ENCODE measurements at regions not wholly inside any gene's neighbourhood (a gene's known extent, or its start where the extent isn't known, plus 50 kb on each side); places are given as distances from the start of the nearest gene placed in this dataset.

DNA sequence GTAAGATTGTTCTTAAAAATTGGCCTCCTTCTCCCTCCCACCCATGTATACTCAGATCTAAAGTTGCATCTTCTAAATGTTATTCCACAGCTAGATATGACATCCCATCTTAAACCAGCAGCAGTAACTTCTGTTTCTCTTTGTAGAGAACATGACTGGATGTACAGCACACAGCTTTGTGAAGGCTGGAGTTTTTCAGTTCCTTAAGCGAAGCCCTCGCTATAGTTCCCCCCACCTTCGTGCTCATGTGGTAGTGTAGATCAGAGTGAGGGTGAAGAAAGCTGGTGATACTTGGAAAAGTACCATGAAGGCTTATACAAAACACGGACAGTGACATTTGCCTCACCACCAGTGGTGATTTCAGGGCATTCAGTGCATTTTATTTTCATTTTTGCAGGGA is 137.5 kb downstream of the MAT2B start:
- Mint-ChIP-seq H3K4me1 (no peaks in the 10 kb centered on the region), H3K4me3 (no peak overlapping the region), H3K27me3 (peaks cover 0 to under 1% of the 10 kb centered on the region in 2 donors), H3K36me3 (no peaks in the 10 kb centered on the region), H3K27ac (no peak overlapping the region), H3K9me3 (peaks cover 0 to 5% (median under 1%) of the 10 kb centered on the region in 8 donors)
- no peak overlapping the region for H3K4me3 ChIP-seq (ENCODE audit: low read length in 2 of 2)
- no peak for DNase-seq
- H3K27ac ChIP-seq (ENCODE audit: low read depth, low read length) = no peak overlapping the region
- intact Hi-C loops (cut with micrococcal nuclease) = no loop called here
- H3K36me3 ChIP-seq (ENCODE audit: insufficient read depth, low read length) = no peaks in the 10 kb centered on the region
- POLR2A ChIA-PET (ENCODE audit: partially characterized antibody) = no interaction called here
- no peaks in the 10 kb centered on the region for H3K27me3 ChIP-seq (ENCODE audit: insufficient read depth, low read length)
- no peaks in the 10 kb centered on the region for H3K9me3 ChIP-seq (ENCODE audit: control insufficient read depth in 1 of 2, low read length in 2 of 2)
- CTCF ChIA-PET (ENCODE audit: partially characterized antibody) = no interaction called here
- no peaks in the 10 kb centered on the region for H3K4me1 ChIP-seq (ENCODE audit: insufficient read depth, low read length)

DNA sequence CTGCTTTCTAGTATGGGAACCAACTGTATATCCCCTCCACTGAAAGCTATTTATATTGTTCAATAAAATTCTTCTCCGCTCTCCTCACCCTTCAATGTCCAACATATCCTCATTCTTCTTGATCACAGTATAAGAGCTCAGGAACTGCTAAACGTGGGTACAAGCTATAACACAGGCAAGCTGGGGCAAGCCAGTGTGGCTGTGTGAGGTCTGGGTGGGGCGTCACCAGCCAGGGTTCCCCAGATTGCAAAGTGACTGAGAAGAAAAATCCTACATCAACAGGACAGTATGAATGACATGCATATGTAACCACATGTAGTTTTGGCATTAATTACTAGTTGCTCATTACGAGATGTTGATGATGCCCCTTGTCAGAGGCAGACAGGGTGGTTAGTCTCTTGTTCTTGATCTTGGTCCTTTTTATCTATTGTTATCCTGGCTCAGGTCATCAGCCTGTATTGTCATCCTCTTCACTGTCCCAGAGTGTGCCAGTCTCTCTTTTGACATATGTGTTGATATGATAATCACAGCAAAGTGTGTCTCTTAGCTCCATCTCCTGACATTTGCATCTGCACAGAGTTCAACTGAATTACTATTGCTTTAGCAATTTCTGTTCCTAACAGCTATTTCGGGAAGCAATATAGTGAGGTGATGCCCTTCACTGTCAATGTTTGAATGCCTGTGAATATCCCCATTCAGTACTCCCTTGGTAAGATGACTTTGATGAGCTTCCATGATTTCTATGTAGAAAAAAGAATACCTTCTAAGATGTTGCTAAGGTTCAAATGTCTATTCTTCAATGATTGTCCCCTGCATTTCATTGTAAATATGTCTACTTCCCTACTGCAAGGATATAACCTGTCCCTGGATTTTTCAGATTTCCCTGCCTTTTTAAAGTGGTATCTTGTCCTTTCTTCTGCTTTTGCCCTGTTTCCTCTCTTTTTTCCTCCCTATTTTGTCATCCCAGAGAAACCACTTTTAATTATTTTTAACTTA is 140.3 kb downstream of the MAT2B start:
- Mint-ChIP-seq H3K36me3 (no peaks in the 10 kb centered on the region), H3K4me3 (no peak overlapping the region), H3K27me3 (no peaks in the 10 kb centered on the region), H3K27ac (no peak overlapping the region), H3K4me1 (no peaks in the 10 kb centered on the region), H3K9me3 (peaks cover 0 to 2% (median 0%) of the 10 kb centered on the region in 8 donors)
- intact Hi-C loops (cut with micrococcal nuclease) = no loop called here
- H3K9me3 ChIP-seq (ENCODE audit: control insufficient read depth in 1 of 2, low read length in 2 of 2) = no peaks in the 10 kb centered on the region
- no peak overlapping the region for H3K27ac ChIP-seq (ENCODE audit: low read depth, low read length)
- no peaks in the 10 kb centered on the region for H3K27me3 ChIP-seq (ENCODE audit: insufficient read depth, low read length)
- ChIA-PET CTCF (ENCODE audit: partially characterized antibody) (interaction anchor here (1.5 kb wide), 1 partner anchor 11 kb away, joined by 3 read pairs; no protein-coding TSS in a partner anchor), POLR2A (ENCODE audit: partially characterized antibody) (no interaction called here)
- no peaks in the 10 kb centered on the region for H3K36me3 ChIP-seq (ENCODE audit: insufficient read depth, low read length)
- DNase-seq = no peak
- no peaks in the 10 kb centered on the region for H3K4me1 ChIP-seq (ENCODE audit: insufficient read depth, low read length)
- no peak overlapping the region for H3K4me3 ChIP-seq (ENCODE audit: low read length in 2 of 2)

GRCh38 chr5:163649514-163649913 is 144.1 kb downstream of the MAT2B start:
- H3K9me3 ChIP-seq (ENCODE audit: control insufficient read depth in 1 of 2, low read length in 2 of 2) = no peaks in the 10 kb centered on the region
- DNase-seq = no peak
- H3K4me3 Mint-ChIP-seq = no peak overlapping the region
- H3K27me3 Mint-ChIP-seq = no peaks in the 10 kb centered on the region
- no peaks in the 10 kb centered on the region for H3K27me3 ChIP-seq (ENCODE audit: insufficient read depth, low read length)
- no peaks in the 10 kb centered on the region for H3K4me1 Mint-ChIP-seq
- ChIA-PET CTCF (ENCODE audit: partially characterized antibody) (no interaction called here), POLR2A (ENCODE audit: partially characterized antibody) (no interaction called here)
- intact Hi-C loops (cut with micrococcal nuclease) = no loop called here
- H3K4me3 ChIP-seq (ENCODE audit: low read length in 2 of 2) = no peak overlapping the region
- no peaks in the 10 kb centered on the region for H3K36me3 Mint-ChIP-seq
- no peaks in the 10 kb centered on the region for H3K36me3 ChIP-seq (ENCODE audit: insufficient read depth, low read length)
- no peak overlapping the region for H3K27ac Mint-ChIP-seq
- peaks cover 0 to 6% (median 3%) of the 10 kb centered on the region in 8 donors for H3K9me3 Mint-ChIP-seq
- no peaks in the 10 kb centered on the region for H3K4me1 ChIP-seq (ENCODE audit: insufficient read depth, low read length)
- H3K27ac ChIP-seq (ENCODE audit: low read depth, low read length) = no peak overlapping the region

- no peak overlapping the region for H3K4me3 Mint-ChIP-seq
- POLR2A ChIA-PET (ENCODE audit: partially characterized antibody) = no interaction called here
- Histone ChIP-seq H3K4me1 (ENCODE audit: insufficient read depth, low read length) (no peaks in the 10 kb centered on the region), H3K36me3 (ENCODE audit: insufficient read depth, low read length) (no peaks in the 10 kb centered on the region), H3K4me3 (ENCODE audit: low read length in 2 of 2) (no peak overlapping the region), H3K27ac (ENCODE audit: low read depth, low read length) (no peak overlapping the region), H3K9me3 (ENCODE audit: control insufficient read depth in 1 of 2, low read length in 2 of 2) (no peaks in the 10 kb centered on the region), H3K27me3 (ENCODE audit: insufficient read depth, low read length) (no peaks in the 10 kb centered on the region)
- no peak for DNase-seq
- intact Hi-C loops (cut with micrococcal nuclease) = no loop called here
- H3K36me3 Mint-ChIP-seq = no peaks in the 10 kb centered on the region
- H3K4me1 Mint-ChIP-seq = no peaks in the 10 kb centered on the region
- CTCF ChIA-PET (ENCODE audit: partially characterized antibody) = no interaction called here
- H3K9me3 Mint-ChIP-seq = peaks cover 0 to 10% (median 8%) of the 10 kb centered on the region in 8 donors
- H3K27me3 Mint-ChIP-seq = no peaks in the 10 kb centered on the region
- H3K27ac Mint-ChIP-seq = no peak overlapping the region
Measured at GRCh38 chr5:163653526-163653925, 148.1 kb downstream of the MAT2B start.

GRCh38 chr5:163658702-163659567 is 153.5 kb downstream of the MAT2B start:
- intact Hi-C loops (cut with micrococcal nuclease) = no loop called here
- no peaks in the 10 kb centered on the region for H3K36me3 ChIP-seq (ENCODE audit: insufficient read depth, low read length)
- no peak overlapping the region for H3K27ac ChIP-seq (ENCODE audit: low read depth, low read length)
- H3K36me3 Mint-ChIP-seq = no peaks in the 10 kb centered on the region
- POLR2A ChIA-PET (ENCODE audit: partially characterized antibody) = no interaction called here
- no peak overlapping the region for H3K27ac Mint-ChIP-seq
- no peak overlapping the region for H3K4me3 ChIP-seq (ENCODE audit: low read length in 2 of 2)
- CTCF ChIA-PET (ENCODE audit: partially characterized antibody) = no interaction called here
- peaks cover 0 to 1% of the 10 kb centered on the region in 2 donors for H3K27me3 Mint-ChIP-seq
- no peaks in the 10 kb centered on the region for H3K4me1 Mint-ChIP-seq
- no peaks in the 10 kb centered on the region for H3K4me1 ChIP-seq (ENCODE audit: insufficient read depth, low read length)
- H3K9me3 ChIP-seq (ENCODE audit: control insufficient read depth in 1 of 2, low read length in 2 of 2) = no peaks in the 10 kb centered on the region
- H3K27me3 ChIP-seq (ENCODE audit: insufficient read depth, low read length) = no peaks in the 10 kb centered on the region
- no peak for DNase-seq
- peaks cover 0 to 10% (median 6%) of the 10 kb centered on the region in 8 donors for H3K9me3 Mint-ChIP-seq
- no peak overlapping the region for H3K4me3 Mint-ChIP-seq

DNA sequence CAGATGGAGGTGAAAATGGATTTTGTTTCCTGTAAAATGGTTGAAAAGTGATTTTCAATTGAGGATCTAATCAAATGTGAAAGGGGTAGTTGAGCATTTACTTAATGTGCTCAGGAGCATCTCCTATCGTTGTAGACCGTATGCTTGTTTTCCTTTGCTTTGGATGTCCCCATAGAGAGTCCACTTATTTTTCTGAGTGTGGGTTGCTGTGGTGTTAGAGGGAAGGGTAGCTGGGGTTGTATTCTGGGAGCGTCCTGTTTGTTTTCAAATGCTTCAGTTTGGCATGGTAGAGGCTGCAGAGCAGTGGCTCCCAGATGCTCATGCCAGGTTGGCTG is 154.1 kb downstream of the MAT2B start:
- no peaks in the 10 kb centered on the region for H3K4me1 Mint-ChIP-seq
- DNase-seq = no peak
- CTCF ChIA-PET (ENCODE audit: partially characterized antibody) = no interaction called here
- no peak overlapping the region for H3K27ac Mint-ChIP-seq
- Histone ChIP-seq H3K4me1 (ENCODE audit: insufficient read depth, low read length) (no peaks in the 10 kb centered on the region), H3K9me3 (ENCODE audit: control insufficient read depth in 1 of 2, low read length in 2 of 2) (no peaks in the 10 kb centered on the region), H3K4me3 (ENCODE audit: low read length in 2 of 2) (no peak overlapping the region), H3K27me3 (ENCODE audit: insufficient read depth, low read length) (no peaks in the 10 kb centered on the region), H3K27ac (ENCODE audit: low read depth, low read length) (no peak overlapping the region), H3K36me3 (ENCODE audit: insufficient read depth, low read length) (no peaks in the 10 kb centered on the region)
- POLR2A ChIA-PET (ENCODE audit: partially characterized antibody) = no interaction called here
- intact Hi-C loops (cut with micrococcal nuclease) = no loop called here
- peaks cover 0 to 8% (median 4%) of the 10 kb centered on the region in 8 donors for H3K9me3 Mint-ChIP-seq
- H3K36me3 Mint-ChIP-seq = no peaks in the 10 kb centered on the region
- peaks cover 0 to 1% of the 10 kb centered on the region in 2 donors for H3K27me3 Mint-ChIP-seq
- H3K4me3 Mint-ChIP-seq = no peak overlapping the region

GRCh38 chr5:163660486-163660885 is 155.1 kb downstream of the MAT2B start:
- intact Hi-C loops (cut with micrococcal nuclease) = no loop called here
- Histone ChIP-seq H3K4me3 (ENCODE audit: low read length in 2 of 2) (no peak overlapping the region), H3K4me1 (ENCODE audit: insufficient read depth, low read length) (no peaks in the 10 kb centered on the region), H3K27ac (ENCODE audit: low read depth, low read length) (no peak overlapping the region), H3K9me3 (ENCODE audit: control insufficient read depth in 1 of 2, low read length in 2 of 2) (no peaks in the 10 kb centered on the region), H3K36me3 (ENCODE audit: insufficient read depth, low read length) (no peaks in the 10 kb centered on the region), H3K27me3 (ENCODE audit: insufficient read depth, low read length) (no peaks in the 10 kb centered on the region)
- Mint-ChIP-seq H3K9me3 (peaks cover 0 to 5% (median 2%) of the 10 kb centered on the region in 8 donors), H3K36me3 (no peaks in the 10 kb centered on the region), H3K4me3 (no peak overlapping the region), H3K27me3 (peaks cover 1% of the 10 kb centered on the region in 2 donors), H3K4me1 (no peaks in the 10 kb centered on the region), H3K27ac (no peak overlapping the region)
- ChIA-PET POLR2A (ENCODE audit: partially characterized antibody) (no interaction called here), CTCF (ENCODE audit: partially characterized antibody) (no interaction called here)
- DNase-seq = no peak

Measured in CD4-positive, alpha-beta memory T cell (primary cell).